ENCODE measurements at regions not wholly inside any gene's neighbourhood (a gene's known extent, or its start where the extent isn't known, plus 50 kb on each side); places are given as distances from the start of the nearest gene placed in this dataset.
"Not testable (repeated sequence)": the region's sequence is repeated elsewhere in the genome, so short reads cannot be mapped to it uniquely, and the experiment has no call there.

GRCh38 chr12:17148706-17149105 lies 542.7 kb upstream of the LMO3 start:
- DNase-seq (ENCODE audit: low read depth): no peak
- in situ Hi-C loops (cut with HindIII; ENCODE audit: low sequenced_read_pairs): no loop called here
- no peak overlapping the region for H3K4me3 ChIP-seq (ENCODE audit: low read depth, low read length)
- TF ChIP-seq CTCF (IDR thresholded peaks at IDR 0.05; ENCODE audit: low read depth, low read length, missing control alignments): no peak

DNA sequence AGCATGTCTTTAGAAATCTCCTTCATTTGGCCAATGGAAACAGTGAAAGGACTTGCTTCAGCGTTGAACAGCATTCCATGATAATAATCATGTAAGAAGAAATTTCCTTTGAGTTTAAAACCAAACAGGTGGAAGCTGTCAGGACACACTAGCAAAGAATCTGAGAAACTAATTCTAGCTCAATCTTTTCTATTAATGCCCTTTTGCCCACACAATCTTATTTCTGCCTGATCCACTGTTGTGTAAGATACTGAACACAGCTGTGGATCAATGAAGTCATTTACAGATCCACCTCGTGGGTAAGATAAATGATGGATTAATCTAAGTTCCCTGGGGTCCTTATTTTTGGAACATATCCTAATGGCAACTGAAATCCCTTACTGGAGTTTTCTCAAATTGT lies 536.9 kb upstream of the LMO3 start:
- DNase-seq (ENCODE audit: low read depth): no peak
- TF ChIP-seq CTCF (IDR thresholded peaks at IDR 0.05; ENCODE audit: low read depth, low read length, missing control alignments): no peak
- no peak overlapping the region for H3K4me3 ChIP-seq (ENCODE audit: low read depth, low read length)
- in situ Hi-C loops (cut with HindIII; ENCODE audit: low sequenced_read_pairs): no loop called here

DNA sequence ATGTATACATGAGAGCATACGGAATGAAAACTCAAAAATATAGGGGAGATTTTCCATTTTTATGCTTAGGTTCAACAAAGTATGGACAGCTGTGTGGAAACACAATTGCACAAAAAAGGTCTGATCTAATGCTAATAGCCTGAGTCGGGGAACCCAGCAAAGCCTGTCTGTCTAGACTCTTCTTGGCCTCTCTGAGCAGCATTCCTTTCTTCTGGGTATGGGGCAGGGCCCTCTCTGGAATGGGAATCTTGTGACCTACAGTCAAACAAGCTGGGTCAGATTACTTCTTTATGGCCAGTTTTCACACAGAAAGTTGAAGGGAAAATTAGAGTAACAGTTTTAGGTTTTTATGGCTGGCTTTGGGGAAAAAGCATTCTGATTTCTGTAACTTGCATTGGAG lies 534.0 kb upstream of the LMO3 start:
- TF ChIP-seq CTCF (IDR thresholded peaks at IDR 0.05; ENCODE audit: low read depth, low read length, missing control alignments): no peak
- DNase-seq (ENCODE audit: low read depth): no peak
- in situ Hi-C loops (cut with HindIII; ENCODE audit: low sequenced_read_pairs): no loop called here
- H3K4me3 ChIP-seq (ENCODE audit: low read depth, low read length): no peak overlapping the region

GRCh38 chr12:17137396-17137795 lies 531.4 kb upstream of the LMO3 start:
- H3K4me3 ChIP-seq (ENCODE audit: low read depth, low read length): no peak overlapping the region
- in situ Hi-C loops (cut with HindIII; ENCODE audit: low sequenced_read_pairs): no loop called here
- DNase-seq (ENCODE audit: low read depth): no peak
- no peak for TF ChIP-seq CTCF (IDR thresholded peaks at IDR 0.05; ENCODE audit: low read depth, low read length, missing control alignments)

- in situ Hi-C loops (cut with HindIII; ENCODE audit: low sequenced_read_pairs): no loop called here
- no peak for DNase-seq (ENCODE audit: low read depth)
- no peak overlapping the region for H3K4me3 ChIP-seq (ENCODE audit: low read depth, low read length)
- no peak for TF ChIP-seq CTCF (IDR thresholded peaks at IDR 0.05; ENCODE audit: low read depth, low read length, missing control alignments)
These were observed 528.4 kb upstream of the LMO3 start for GRCh38 chr12:17134315-17134714.

DNA sequence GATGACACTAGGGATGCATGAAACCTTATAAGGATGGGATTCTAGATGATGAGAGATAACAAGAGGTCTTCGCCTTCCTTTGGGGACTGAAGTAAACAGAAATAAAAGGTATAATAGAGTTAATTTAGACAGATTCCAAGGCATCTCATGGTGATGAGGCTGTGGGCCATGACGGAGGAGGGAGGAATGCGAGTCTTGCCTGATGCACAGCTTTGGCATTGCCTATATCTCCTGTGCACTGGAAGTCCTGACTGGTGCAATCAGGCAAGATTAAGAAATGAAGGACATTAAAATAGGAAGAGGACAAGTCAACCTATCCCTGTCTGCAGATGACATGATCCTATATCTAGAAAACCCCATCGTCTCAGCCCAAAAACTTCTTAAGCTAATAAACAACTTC lies 526.4 kb upstream of the LMO3 start:
- in situ Hi-C loops (cut with HindIII; ENCODE audit: low sequenced_read_pairs): no loop called here
- TF ChIP-seq CTCF (IDR thresholded peaks at IDR 0.05; ENCODE audit: low read depth, low read length, missing control alignments): no peak
- no peak for DNase-seq (ENCODE audit: low read depth)
- no peak overlapping the region for H3K4me3 ChIP-seq (ENCODE audit: low read depth, low read length)

GRCh38 chr12:17116538-17116937 lies 510.6 kb upstream of the LMO3 start:
- H3K4me3 ChIP-seq (ENCODE audit: low read depth, low read length); DNase-seq (ENCODE audit: low read depth); in situ Hi-C loops (cut with HindIII; ENCODE audit: low sequenced_read_pairs): not testable (repeated sequence)
